ENCODE measurements at regions not wholly inside any gene's neighbourhood (a gene's known extent, or its start where the extent isn't known, plus 50 kb on each side); places are given as distances from the start of the nearest gene placed in this dataset.

- DNase-seq (ENCODE audit: low read depth, low spot score) (no peak), ATAC-seq (no peak), FAIRE-seq (no peak)
- ChIA-PET POLR2A (no interaction called here), SMC1A (ENCODE audit: uncharacterized antibody, unreplicated experiment) (interaction anchor here (0.9 kb wide), 1 partner anchor 9 kb away, joined by 3 read pairs; no protein-coding TSS in a partner anchor), RAD21 (ENCODE audit: unreplicated experiment) (no interaction called here), CTCF (no interaction called here)
- in situ Hi-C loops (cut with MboI): no loop called here
- Histone ChIP-seq H3K9me3 (replicated peaks; ENCODE audit: control insufficient read depth, insufficient read depth, low read length) (no peaks in the 10 kb centered on the region), H3K9ac (ENCODE audit: control insufficient read depth, insufficient read depth, low read length) (no peak overlapping the region), H3K4me2 (ENCODE audit: control insufficient read depth, insufficient read depth) (no peak overlapping the region), H3K27me3 (replicated peaks in 1 of 2; ENCODE audit: control insufficient read depth in 2 of 2, insufficient read depth in 2 of 2, low read length in 1 of 2) (no peaks in the 10 kb centered on the region), H4K20me1 (ENCODE audit: control insufficient read depth, insufficient read depth) (no peaks in the 10 kb centered on the region), H3K36me3 (ENCODE audit: control insufficient read depth in 2 of 2, insufficient read depth in 2 of 2, low read length in 1 of 2) (no peaks in the 10 kb centered on the region), H3K4me3 (no peak overlapping the region), H2AFZ (ENCODE audit: control insufficient read depth, low read depth, low read length) (no peak overlapping the region), H3K4me1 (ENCODE audit: control insufficient read depth, insufficient read depth, low read length) (no peaks in the 10 kb centered on the region), H3K27ac (ENCODE audit: control insufficient read depth, insufficient read depth) (no peak overlapping the region), H3K79me2 (ENCODE audit: control insufficient read depth, insufficient read depth, low read length) (no peaks in the 10 kb centered on the region)
- no TSS peak for BruUV-seq (replicated peaks)
- 20% methylated on average over 1 of the region's 1 CpG for WGBS (ENCODE audit: insufficient coverage, insufficient replicate concordance, low lambda C conversion rate, missing lambda C conversion rate)
- intact Hi-C loops (cut with micrococcal nuclease; ENCODE audit: unreplicated experiment): no loop called here
- TF ChIP-seq BACH1 (IDR thresholded peaks at IDR 0.05; ENCODE audit: borderline replicate concordance) (no peak), RAD21 (IDR thresholded peaks at IDR 0.05; ENCODE audit: insufficient read depth, low read depth, low read length) (no peak), E4F1 (IDR thresholded peaks at IDR 0.05; ENCODE audit: borderline replicate concordance, partially characterized antibody) (no peak), ZBED1 (IDR thresholded peaks at IDR 0.05; ENCODE audit: borderline replicate concordance) (no peak), MXI1 (IDR thresholded peaks at IDR 0.05; ENCODE audit: low read depth, low read length) (no peak), ZNF24 (IDR thresholded peaks at IDR 0.05) (no peak), RUNX3 (IDR thresholded peaks at IDR 0.05; ENCODE audit: low read length) (no peak), BHLHE40 (IDR thresholded peaks at IDR 0.05; ENCODE audit: borderline replicate concordance in 1 of 2, low read depth in 2 of 2, low read length in 1 of 2) (no peak)
Measured at GRCh38 chr5:60352992-60353599, 346.9 kb downstream of the DEPDC1B start.
